H9 (cell line): ENCODE measurements at regions not wholly inside any gene's neighbourhood (a gene's known extent, or its start where the extent isn't known, plus 50 kb on each side); places are given as distances from the start of the nearest gene placed in this dataset.

Experiments
- DNase-seq: peaks from one replicate; pipeline ENCODE4 v3.0.0-alpha.2; 2017
- H2AFZ ChIP-seq: one replicate; pipeline ENCODE4 v1.6.1; 2013; ENCODE audit warnings: mild to moderate bottlenecking, low read length, control low read depth, moderate library complexity
- H2AK5ac ChIP-seq: 2 replicates; pipeline ENCODE4 v1.6.1; 2013; ENCODE audit warnings: low read length, control low read depth, mixed read lengths; ENCODE audit not compliant: insufficient read length
- H2BK120ac ChIP-seq: one replicate; pipeline ENCODE4 v1.6.1; 2013; ENCODE audit warnings: low read depth, mild to moderate bottlenecking, low read length, control low read depth, inconsistent platforms; ENCODE audit not compliant: poor library complexity, severe bottlenecking
- H2BK12ac ChIP-seq: 2 replicates; pipeline ENCODE4 v1.6.1; 2013; ENCODE audit warnings: low read length, control low read depth, mixed read lengths, low read depth; ENCODE audit not compliant: insufficient read length
- H2BK15ac ChIP-seq: 2 replicates; pipeline ENCODE4 v1.6.1; 2013; ENCODE audit warnings: low read depth, low read length, control low read depth
- H2BK20ac ChIP-seq: one replicate; pipeline ENCODE4 v1.6.1; 2013; ENCODE audit warnings: low read depth, mild to moderate bottlenecking, low read length, control low read depth, inconsistent platforms; ENCODE audit not compliant: poor library complexity, severe bottlenecking
- H2BK5ac ChIP-seq: 2 replicates; pipeline ENCODE4 v1.6.1; 2013; ENCODE audit warnings: low read length, control low read depth, mixed read lengths; ENCODE audit not compliant: insufficient read length
- H3K14ac ChIP-seq: 2 replicates; pipeline ENCODE4 v1.6.1; 2013; ENCODE audit warnings: low read length, control low read depth; ENCODE audit not compliant: insufficient read depth
- H3K18ac ChIP-seq: 2 replicates; pipeline ENCODE4 v1.6.1; 2013; ENCODE audit warnings: low read depth, mild to moderate bottlenecking, mixed read lengths, low read length, control low read depth; ENCODE audit not compliant: insufficient read length
- H3K23ac ChIP-seq: 2 replicates; pipeline ENCODE4 v1.6.1; 2013; ENCODE audit warnings: low read length, control low read depth, mixed read lengths, low read depth; ENCODE audit not compliant: insufficient read length
- H3K23me2 ChIP-seq: 2 replicates; pipeline ENCODE4 v1.6.1; 2013; ENCODE audit warnings: low read depth, mild to moderate bottlenecking, mixed read lengths, low read length, control low read depth; ENCODE audit not compliant: insufficient read length, poor library complexity, severe bottlenecking
- H3K27ac ChIP-seq: 2 replicates; pipeline ENCODE4 v1.5.1; 2013; ENCODE audit warnings: low read length, control low read depth, mixed read lengths, low read depth; ENCODE audit not compliant: insufficient read length
- H3K27me3 ChIP-seq: 2 replicates; pipeline ENCODE4 v1.6.1; 2013; ENCODE audit warnings: low read length, control low read depth, inconsistent platforms; ENCODE audit not compliant: insufficient read depth
- H3K4ac ChIP-seq: 2 replicates; pipeline ENCODE4 v1.6.1; 2013; ENCODE audit warnings: low read depth, mild to moderate bottlenecking, control low read depth, inconsistent platforms, low read length, moderate library complexity
- H3K4me1 ChIP-seq: 2 replicates; pipeline ENCODE4 v1.6.1; 2013; ENCODE audit warnings: low read length, control low read depth, inconsistent platforms; ENCODE audit not compliant: insufficient read depth
- H3K4me2 ChIP-seq: 2 replicates; pipeline ENCODE4 v1.6.1; 2013; ENCODE audit warnings: low read length, control low read depth, mixed read lengths; ENCODE audit not compliant: insufficient read length, insufficient read depth
- H3K56ac ChIP-seq: 2 replicates; pipeline ENCODE4 v1.6.1; 2013; ENCODE audit warnings: low read depth, mild to moderate bottlenecking, mixed read lengths, low read length, control low read depth; ENCODE audit not compliant: insufficient read length
- H3K79me1 ChIP-seq: 2 replicates; pipeline ENCODE4 v1.6.1; 2013; ENCODE audit warnings: low read depth, mild to moderate bottlenecking, moderate library complexity, low read length, control low read depth, inconsistent platforms; ENCODE audit not compliant: insufficient read depth, poor library complexity, severe bottlenecking
- H3K79me2 ChIP-seq: 2 replicates; pipeline ENCODE4 v1.6.1; 2013; ENCODE audit warnings: low read length, control low read depth, inconsistent platforms; ENCODE audit not compliant: insufficient read depth
- H3K9ac ChIP-seq: 2 replicates; pipeline ENCODE4 v1.6.1; 2013; ENCODE audit warnings: low read length, control low read depth, mixed read lengths; ENCODE audit not compliant: insufficient read length; ENCODE audit errors: extremely low read depth
- H3K9me3 ChIP-seq: one replicate; pipeline ENCODE4 v1.6.1; 2013; ENCODE audit warnings: low read depth, low read length, inconsistent platforms; ENCODE audit not compliant: control insufficient read depth
- H3T11ph ChIP-seq: one replicate; pipeline ENCODE4 v1.6.1; 2013; ENCODE audit warnings: mild to moderate bottlenecking, low read length, control low read depth, inconsistent platforms
- H4K20me1 ChIP-seq: one replicate; pipeline ENCODE4 v1.6.1; 2013; ENCODE audit not compliant: control insufficient read depth, insufficient read length, insufficient read depth
- H4K5ac ChIP-seq: 2 replicates; pipeline ENCODE4 v1.6.1; 2013; ENCODE audit warnings: low read depth, mild to moderate bottlenecking, mixed read lengths, low read length, control low read depth; ENCODE audit not compliant: insufficient read length
- H4K8ac ChIP-seq: replicated peaks from 2 replicates; pipeline ENCODE4 v1.6.1; 2013; ENCODE audit warnings: low read length, control low read depth, mixed read lengths, low read depth; ENCODE audit not compliant: insufficient read length
- H4K91ac ChIP-seq: 2 replicates; pipeline ENCODE4 v1.6.1; 2013; ENCODE audit warnings: low read depth, mild to moderate bottlenecking, moderate library complexity, mixed read lengths, low read length, control low read depth; ENCODE audit not compliant: insufficient read length
- H3K27ac Mint-ChIP-seq, 3 experiments: 2 replicates in 2 of 3; 3 replicates in 1 of 3; pipeline ENCODE4 v1.8.0; 2020 to 2021; ENCODE audit warnings: mixed read lengths in 3 of 3, mild to moderate bottlenecking in 1 of 3, moderate library complexity in 1 of 3
- H3K27me3 Mint-ChIP-seq: 2 replicates; pipeline ENCODE4 v1.8.0; 2021; ENCODE audit warnings: low read depth, mild to moderate bottlenecking, moderate library complexity, mixed read lengths
- H3K36me3 Mint-ChIP-seq, 3 experiments: 2 replicates in 2 of 3; 3 replicates in 1 of 3; pipeline ENCODE4 v1.8.0; 2020 to 2021; ENCODE audit warnings: low read depth in 3 of 3, mixed read lengths in 3 of 3; ENCODE audit not compliant: insufficient read depth in 1 of 3
- H3K4me1 Mint-ChIP-seq, 2 experiments: 2 replicates each; pipeline ENCODE4 v1.8.0; 2020; ENCODE audit warnings: mixed read lengths in 2 of 2
- H3K4me3 Mint-ChIP-seq, 2 experiments: 2 replicates in 1 of 2; 3 replicates in 1 of 2; pipeline ENCODE4 v1.8.0; 2020 to 2021; ENCODE audit warnings: mild to moderate bottlenecking in 2 of 2, mixed read lengths in 2 of 2, moderate library complexity in 1 of 2
- H3K9me3 Mint-ChIP-seq, 2 experiments: 2 replicates in 1 of 2; 3 replicates in 1 of 2; pipeline ENCODE4 v1.8.0; 2020; ENCODE audit warnings: mild to moderate bottlenecking in 2 of 2, mixed read lengths in 2 of 2, moderate library complexity in 1 of 2
- WGBS: extraction: QIAGEN DNeasy Blood & Tissue Kit; methylation state at CpG from one replicate; pipeline ENCODE4 v1.1.7; 2013; ENCODE audit warnings: missing lambda C conversion rate, low lambda C conversion rate, mixed read lengths; ENCODE audit not compliant: insufficient read length; ENCODE audit errors: extremely low coverage; 5-methylcytosine and 5-hydroxymethylcytosine counted together
- TF ChIP-seq, protein P1 (sequence below): fragments of 200-600 bp; sonication (generic); conservative IDR thresholded peaks from 3 replicates; pipeline ENCODE4 v1.8.0; 2021; ENCODE audit warnings: antibody characterized with exemption, mild to moderate bottlenecking

DNA sequence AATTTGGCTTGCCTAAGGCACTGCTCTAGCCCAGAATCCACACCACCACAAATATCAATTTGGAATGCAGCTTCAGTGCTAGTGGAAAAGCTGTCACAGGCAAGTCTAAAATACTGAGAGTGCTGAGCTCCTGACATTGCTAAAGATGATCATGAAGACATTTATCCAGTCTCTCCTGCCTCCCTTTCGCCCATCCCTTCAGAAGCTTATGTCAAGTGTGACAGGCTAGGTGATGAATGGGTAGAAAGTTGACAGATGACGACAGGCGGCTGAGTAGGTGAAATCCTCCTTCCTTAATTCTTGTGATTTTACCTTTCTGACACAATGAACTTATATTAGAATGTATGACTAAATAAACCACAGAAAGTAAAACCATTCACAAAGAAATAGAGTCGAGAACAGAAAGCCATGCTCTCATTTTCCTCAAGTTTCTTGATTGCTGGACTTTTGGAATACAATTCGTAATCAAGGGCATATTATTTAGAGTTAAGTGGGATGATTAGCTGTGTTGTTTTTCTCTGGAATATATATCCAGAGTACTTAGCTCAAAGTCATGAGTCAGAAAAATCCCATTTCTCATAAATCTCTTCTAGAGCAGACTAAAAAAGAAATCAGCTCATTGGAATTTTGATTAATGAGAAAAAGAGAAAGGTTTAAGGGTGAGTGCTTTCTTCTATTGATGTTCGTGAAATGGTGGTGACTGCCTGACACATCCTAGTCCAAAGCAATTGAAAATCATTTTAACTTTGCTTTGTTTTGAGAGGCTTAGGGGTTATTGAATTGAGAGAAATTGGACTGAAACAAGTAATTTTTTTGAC, 1228.2 kb upstream of the CITED2 start:
- Histone ChIP-seq H2AK5ac (no peak overlapping the region), H4K20me1 (no peaks in the 10 kb centered on the region), H3K4ac (no peak overlapping the region), H3K79me2 (no peaks in the 10 kb centered on the region), H4K91ac (no peak overlapping the region), H3K4me1 (no peaks in the 10 kb centered on the region), H3K4me2 (no peak overlapping the region), H3K27me3 (no peaks in the 10 kb centered on the region), H2AFZ (no peak overlapping the region), H3T11ph (no peak overlapping the region), H3K23me2 (no peaks in the 10 kb centered on the region), H3K9me3 (no peaks in the 10 kb centered on the region), H3K14ac (no peak overlapping the region), H3K18ac (no peak overlapping the region), H4K8ac (no peak overlapping the region), H4K5ac (no peak overlapping the region), H3K23ac (no peak overlapping the region), H3K9ac (no peak overlapping the region), H3K79me1 (no peaks in the 10 kb centered on the region), H2BK5ac (no peak overlapping the region), H3K56ac (no peak overlapping the region), H2BK15ac (no peak overlapping the region), H2BK120ac (no peak overlapping the region), H2BK12ac (no peak overlapping the region), H2BK20ac (no peak overlapping the region), H3K27ac (no peak overlapping the region)
- H3K9me3 Mint-ChIP-seq, result peaks cover 0 to 3% of the 10 kb centered on the region in 2 experiments; a peak in 1 of 5 replicates
- no peaks in the 10 kb centered on the region for H3K36me3 Mint-ChIP-seq
- H3K27ac Mint-ChIP-seq, result no peak overlapping the region
- peaks cover 4 to 8% of the 10 kb centered on the region in 2 experiments for H3K4me1 Mint-ChIP-seq
- no peaks in the 10 kb centered on the region for H3K27me3 Mint-ChIP-seq
- no CpG with 5 or more reads among the region's 6 CpGs for WGBS
- no peak for DNase-seq
- TF ChIP-seq, protein P1, sequence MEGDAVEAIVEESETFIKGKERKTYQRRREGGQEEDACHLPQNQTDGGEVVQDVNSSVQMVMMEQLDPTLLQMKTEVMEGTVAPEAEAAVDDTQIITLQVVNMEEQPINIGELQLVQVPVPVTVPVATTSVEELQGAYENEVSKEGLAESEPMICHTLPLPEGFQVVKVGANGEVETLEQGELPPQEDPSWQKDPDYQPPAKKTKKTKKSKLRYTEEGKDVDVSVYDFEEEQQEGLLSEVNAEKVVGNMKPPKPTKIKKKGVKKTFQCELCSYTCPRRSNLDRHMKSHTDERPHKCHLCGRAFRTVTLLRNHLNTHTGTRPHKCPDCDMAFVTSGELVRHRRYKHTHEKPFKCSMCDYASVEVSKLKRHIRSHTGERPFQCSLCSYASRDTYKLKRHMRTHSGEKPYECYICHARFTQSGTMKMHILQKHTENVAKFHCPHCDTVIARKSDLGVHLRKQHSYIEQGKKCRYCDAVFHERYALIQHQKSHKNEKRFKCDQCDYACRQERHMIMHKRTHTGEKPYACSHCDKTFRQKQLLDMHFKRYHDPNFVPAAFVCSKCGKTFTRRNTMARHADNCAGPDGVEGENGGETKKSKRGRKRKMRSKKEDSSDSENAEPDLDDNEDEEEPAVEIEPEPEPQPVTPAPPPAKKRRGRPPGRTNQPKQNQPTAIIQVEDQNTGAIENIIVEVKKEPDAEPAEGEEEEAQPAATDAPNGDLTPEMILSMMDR, result no peak
- no peak overlapping the region for H3K4me3 Mint-ChIP-seq
